Loucy (cell line): ENCODE measurements at regions not wholly inside any gene's neighbourhood (a gene's known extent, or its start where the extent isn't known, plus 50 kb on each side); places are given as distances from the start of the nearest gene placed in this dataset.

Experiments
- H2AFZ ChIP-seq: fragments of 200-600 bp; sonication (generic); 2 replicates; pipeline ENCODE4 v1.6.0; 2016; ENCODE audit warnings: antibody characterized with exemption, mild to moderate bottlenecking, low read length, moderate library complexity
- H3F3A ChIP-seq: fragments of 200-600 bp; 2 replicates; pipeline ENCODE4 v1.6.0; 2016; ENCODE audit warnings: antibody characterized with exemption, low read depth, mild to moderate bottlenecking
- H3K27me3 ChIP-seq: fragments of 200-600 bp; sonication (generic); 2 replicates; pipeline ENCODE4 v1.6.1; 2014; ENCODE audit warnings: low read length, mild to moderate bottlenecking; ENCODE audit not compliant: insufficient read depth, poor library complexity, severe bottlenecking
- H3K36me3 ChIP-seq: fragments of 200-600 bp; sonication (generic); 2 replicates; pipeline ENCODE4 v1.6.1; 2016; ENCODE audit warnings: low read length; ENCODE audit not compliant: insufficient read depth
- H3K4me1 ChIP-seq: fragments of 200-600 bp; sonication (generic); 2 replicates; pipeline ENCODE4 v1.5.1; 2014; ENCODE audit warnings: low read length, mild to moderate bottlenecking; ENCODE audit not compliant: insufficient read depth, poor library complexity, severe bottlenecking
- H3K4me2 ChIP-seq: fragments of 200-600 bp; sonication (generic); 2 replicates; pipeline ENCODE4 v1.6.0; 2014; ENCODE audit warnings: antibody characterized with exemption, low read length, low read depth, mild to moderate bottlenecking; ENCODE audit not compliant: poor library complexity, severe bottlenecking
- H3K4me3 ChIP-seq: fragments of 200-600 bp; sonication (generic); 2 replicates; pipeline ENCODE4 v1.5.1; 2014; ENCODE audit warnings: low read length, mild to moderate bottlenecking, mixed read lengths; ENCODE audit not compliant: poor library complexity, severe bottlenecking
- H3K79me2 ChIP-seq: fragments of 200-600 bp; sonication (generic); 2 replicates; pipeline ENCODE4 v1.6.1; 2014; ENCODE audit warnings: low read length; ENCODE audit not compliant: insufficient read depth
- H3K9ac ChIP-seq: fragments of 200-600 bp; sonication (generic); 2 replicates; pipeline ENCODE4 v1.6.0; 2014; ENCODE audit warnings: mild to moderate bottlenecking, low read depth, low read length, moderate library complexity; ENCODE audit not compliant: poor library complexity, severe bottlenecking
- H3K9me2 ChIP-seq: fragments of 200-600 bp; sonication (generic); replicated peaks from 2 replicates; pipeline ENCODE4 v1.6.1; 2016; ENCODE audit warnings: low read depth, low read length, mixed read lengths
- H3K9me3 ChIP-seq: fragments of 200-600 bp; sonication (generic); 2 replicates; pipeline ENCODE4 v1.6.1; 2014; ENCODE audit warnings: mild to moderate bottlenecking, antibody characterized with exemption, low read length, low read depth; ENCODE audit not compliant: insufficient read depth
- H4K20me1 ChIP-seq: fragments of 200-600 bp; sonication (generic); 2 replicates; pipeline ENCODE4 v1.6.0; 2014; ENCODE audit warnings: antibody characterized with exemption, low read length, mild to moderate bottlenecking; ENCODE audit not compliant: insufficient read depth, poor library complexity, severe bottlenecking
- EZH2phosphoT487 ChIP-seq: fragments of 200-600 bp; IDR thresholded peaks from 2 replicates; pipeline ENCODE4 v1.6.1; 2018; ENCODE audit warnings: antibody characterized with exemption, mild to moderate bottlenecking, moderate library complexity, borderline replicate concordance
- TF ChIP-seq, protein P1 (sequence below): fragments of 200-600 bp; sonication (generic); conservative IDR thresholded peaks from 2 replicates; pipeline ENCODE4 v1.5.1; 2014; ENCODE audit warnings: mild to moderate bottlenecking, antibody characterized with exemption, low read length

DNA sequence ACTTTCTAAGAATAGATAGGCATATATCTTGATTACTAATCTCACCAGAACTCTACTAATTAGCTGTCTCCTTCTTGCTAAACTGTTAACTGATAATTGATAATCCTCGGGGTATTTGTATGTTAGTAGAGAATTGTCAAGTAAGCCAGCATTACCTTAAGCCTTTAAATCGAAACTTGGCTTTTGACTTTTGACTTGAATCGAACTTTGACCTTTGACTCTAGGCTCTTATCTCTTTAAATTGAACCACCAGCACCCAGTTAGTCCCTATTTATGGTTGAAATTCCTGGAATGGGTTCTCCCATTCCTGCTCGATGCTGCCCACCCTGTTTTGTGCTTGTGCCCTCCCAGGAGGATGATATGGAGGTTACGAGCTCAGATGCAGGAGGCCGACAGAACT lies 244.4 kb downstream of the TGFB2 start:
- TF ChIP-seq, protein P1, sequence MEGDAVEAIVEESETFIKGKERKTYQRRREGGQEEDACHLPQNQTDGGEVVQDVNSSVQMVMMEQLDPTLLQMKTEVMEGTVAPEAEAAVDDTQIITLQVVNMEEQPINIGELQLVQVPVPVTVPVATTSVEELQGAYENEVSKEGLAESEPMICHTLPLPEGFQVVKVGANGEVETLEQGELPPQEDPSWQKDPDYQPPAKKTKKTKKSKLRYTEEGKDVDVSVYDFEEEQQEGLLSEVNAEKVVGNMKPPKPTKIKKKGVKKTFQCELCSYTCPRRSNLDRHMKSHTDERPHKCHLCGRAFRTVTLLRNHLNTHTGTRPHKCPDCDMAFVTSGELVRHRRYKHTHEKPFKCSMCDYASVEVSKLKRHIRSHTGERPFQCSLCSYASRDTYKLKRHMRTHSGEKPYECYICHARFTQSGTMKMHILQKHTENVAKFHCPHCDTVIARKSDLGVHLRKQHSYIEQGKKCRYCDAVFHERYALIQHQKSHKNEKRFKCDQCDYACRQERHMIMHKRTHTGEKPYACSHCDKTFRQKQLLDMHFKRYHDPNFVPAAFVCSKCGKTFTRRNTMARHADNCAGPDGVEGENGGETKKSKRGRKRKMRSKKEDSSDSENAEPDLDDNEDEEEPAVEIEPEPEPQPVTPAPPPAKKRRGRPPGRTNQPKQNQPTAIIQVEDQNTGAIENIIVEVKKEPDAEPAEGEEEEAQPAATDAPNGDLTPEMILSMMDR: no peak
- no peak for TF ChIP-seq EZH2phosphoT487
- no peaks in the 10 kb centered on the region for H3F3A ChIP-seq
- no peaks in the 10 kb centered on the region for H3K79me2 ChIP-seq
- no peak overlapping the region for H2AFZ ChIP-seq
- no peak overlapping the region for H3K9ac ChIP-seq
- no peak overlapping the region for H3K4me2 ChIP-seq
- no peak overlapping the region for H3K4me3 ChIP-seq
- no peaks in the 10 kb centered on the region for H3K27me3 ChIP-seq
- no peaks in the 10 kb centered on the region for H4K20me1 ChIP-seq
- H3K9me3 ChIP-seq: no peaks in the 10 kb centered on the region
- H3K36me3 ChIP-seq: no peaks in the 10 kb centered on the region
- no peaks in the 10 kb centered on the region for H3K4me1 ChIP-seq
- no peaks in the 10 kb centered on the region for H3K9me2 ChIP-seq

DNA sequence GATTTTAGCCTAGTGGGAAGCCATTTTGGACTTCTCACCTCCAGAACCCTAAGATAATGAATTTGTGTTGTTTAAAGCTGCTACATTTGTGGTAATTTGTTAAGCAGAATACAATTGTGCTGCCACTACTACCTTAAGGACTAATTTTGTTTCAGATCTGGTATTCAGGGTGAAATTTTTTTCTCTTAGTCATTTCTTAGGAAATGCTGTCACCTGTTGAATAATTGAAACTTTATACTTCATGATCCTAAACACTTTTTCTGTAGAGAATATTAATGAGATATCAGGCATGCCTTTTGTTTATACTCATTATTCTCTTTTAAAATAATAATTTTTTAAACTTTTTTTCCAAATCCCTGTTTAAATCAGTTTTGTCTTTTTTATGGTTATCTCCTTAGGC lies 246.8 kb downstream of the TGFB2 start:
- Histone ChIP-seq H3K36me3 (no peaks in the 10 kb centered on the region), H3K4me1 (no peaks in the 10 kb centered on the region), H3K9me2 (no peaks in the 10 kb centered on the region), H2AFZ (no peak overlapping the region), H3K9me3 (no peaks in the 10 kb centered on the region), H3K9ac (no peak overlapping the region), H3K4me2 (no peak overlapping the region), H3F3A (no peaks in the 10 kb centered on the region), H3K27me3 (no peaks in the 10 kb centered on the region), H3K79me2 (no peaks in the 10 kb centered on the region), H4K20me1 (no peaks in the 10 kb centered on the region), H3K4me3 (no peak overlapping the region)
- TF ChIP-seq, protein P1: no peak
- no peak for TF ChIP-seq EZH2phosphoT487

DNA sequence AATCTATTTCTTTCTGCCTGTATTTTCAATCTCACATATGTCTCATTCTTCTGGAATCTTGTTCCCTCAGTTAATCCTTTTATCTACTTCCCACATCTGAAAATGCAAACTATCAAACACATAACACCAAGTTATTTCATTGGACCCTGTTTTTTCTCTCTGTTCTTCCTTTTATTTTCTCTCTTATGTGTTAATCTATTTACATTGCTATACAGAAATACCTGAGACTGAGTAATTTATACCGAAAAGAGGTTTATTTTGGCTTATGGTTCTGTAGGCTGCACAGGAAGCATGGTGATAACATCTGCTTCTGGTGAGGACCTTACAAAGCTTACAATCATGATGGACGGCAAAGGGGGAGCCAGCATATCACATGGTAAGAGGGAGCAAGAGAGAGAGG lies 247.6 kb downstream of the TGFB2 start:
- Histone ChIP-seq H4K20me1 (no peaks in the 10 kb centered on the region), H3K9me2 (no peaks in the 10 kb centered on the region), H3K4me2 (no peak overlapping the region), H3K9me3 (no peaks in the 10 kb centered on the region), H3K4me3 (no peak overlapping the region), H3K9ac (no peak overlapping the region), H3K36me3 (no peaks in the 10 kb centered on the region), H3F3A (no peaks in the 10 kb centered on the region), H3K27me3 (no peaks in the 10 kb centered on the region), H3K79me2 (no peaks in the 10 kb centered on the region), H3K4me1 (no peaks in the 10 kb centered on the region), H2AFZ (no peak overlapping the region)
- no peak for TF ChIP-seq EZH2phosphoT487
- TF ChIP-seq, protein P1: no peak
